Parathyroid adenoma (tissue), 2 donors: ENCODE measurements at regions not wholly inside any gene's neighbourhood (a gene's known extent, or its start where the extent isn't known, plus 50 kb on each side); places are given as distances from the start of the nearest gene placed in this dataset.

Experiments
- H2AFZ ChIP-seq: fragments of 300-600 bp; sonication (generic); one replicate; pipeline ENCODE4 v1.7.0; 2017; ENCODE audit warnings: antibody characterized with exemption, mild to moderate bottlenecking
- H3K27ac ChIP-seq: fragments of 300-600 bp; sonication (generic); one replicate; pipeline ENCODE4 v1.7.0; 2017
- H3K27me3 ChIP-seq: fragments of 300-600 bp; sonication (generic); one replicate; pipeline ENCODE4 v1.7.0; 2017; ENCODE audit warnings: low read length; ENCODE audit not compliant: control insufficient read depth, insufficient read depth
- H3K36me3 ChIP-seq: fragments of 300-600 bp; sonication (generic); one replicate; pipeline ENCODE4 v1.7.0; 2017; ENCODE audit warnings: low read length; ENCODE audit not compliant: control insufficient read depth, insufficient read depth
- H3K4me1 ChIP-seq: fragments of 300-600 bp; sonication (generic); one replicate; pipeline ENCODE4 v1.7.0; 2017; ENCODE audit warnings: control low read depth
- H3K4me2 ChIP-seq: fragments of 300-600 bp; sonication (generic); one replicate; pipeline ENCODE4 v1.7.0; 2017; ENCODE audit warnings: low read length
- H3K4me3 ChIP-seq: fragments of 300-600 bp; sonication (generic); one replicate; pipeline ENCODE4 v1.7.0; 2017; ENCODE audit warnings: low read depth, low read length
- H3K79me2 ChIP-seq: fragments of 300-600 bp; sonication (generic); one replicate; pipeline ENCODE4 v1.7.0; 2017; ENCODE audit warnings: control low read depth
- H3K9ac ChIP-seq: fragments of 300-600 bp; sonication (generic); one replicate; pipeline ENCODE4 v1.7.0; 2017; ENCODE audit warnings: mild to moderate bottlenecking
- H3K9me3 ChIP-seq: fragments of 300-600 bp; sonication (generic); one replicate; pipeline ENCODE4 v1.7.0; 2017; ENCODE audit warnings: low read length; ENCODE audit not compliant: control insufficient read depth
- TF ChIP-seq, protein P1 (sequence below): fragments of 300-600 bp; sonication (generic); IDR thresholded peaks from one replicate; pipeline ENCODE4 v1.7.0; 2017; ENCODE audit warnings: antibody characterized with exemption, mild to moderate bottlenecking
- donor health status: primary hyperparathyroidism.

- Histone ChIP-seq H3K4me2 (no peak overlapping the region), H3K9me3 (no peaks in the 10 kb centered on the region), H3K27ac (no peak overlapping the region), H3K9ac (no peak overlapping the region), H2AFZ (no peak overlapping the region), H3K4me1 (no peaks in the 10 kb centered on the region), H3K79me2 (no peaks in the 10 kb centered on the region), H3K4me3 (no peak overlapping the region), H3K27me3 (no peaks in the 10 kb centered on the region), H3K36me3 (no peaks in the 10 kb centered on the region)
- TF ChIP-seq, protein P1, sequence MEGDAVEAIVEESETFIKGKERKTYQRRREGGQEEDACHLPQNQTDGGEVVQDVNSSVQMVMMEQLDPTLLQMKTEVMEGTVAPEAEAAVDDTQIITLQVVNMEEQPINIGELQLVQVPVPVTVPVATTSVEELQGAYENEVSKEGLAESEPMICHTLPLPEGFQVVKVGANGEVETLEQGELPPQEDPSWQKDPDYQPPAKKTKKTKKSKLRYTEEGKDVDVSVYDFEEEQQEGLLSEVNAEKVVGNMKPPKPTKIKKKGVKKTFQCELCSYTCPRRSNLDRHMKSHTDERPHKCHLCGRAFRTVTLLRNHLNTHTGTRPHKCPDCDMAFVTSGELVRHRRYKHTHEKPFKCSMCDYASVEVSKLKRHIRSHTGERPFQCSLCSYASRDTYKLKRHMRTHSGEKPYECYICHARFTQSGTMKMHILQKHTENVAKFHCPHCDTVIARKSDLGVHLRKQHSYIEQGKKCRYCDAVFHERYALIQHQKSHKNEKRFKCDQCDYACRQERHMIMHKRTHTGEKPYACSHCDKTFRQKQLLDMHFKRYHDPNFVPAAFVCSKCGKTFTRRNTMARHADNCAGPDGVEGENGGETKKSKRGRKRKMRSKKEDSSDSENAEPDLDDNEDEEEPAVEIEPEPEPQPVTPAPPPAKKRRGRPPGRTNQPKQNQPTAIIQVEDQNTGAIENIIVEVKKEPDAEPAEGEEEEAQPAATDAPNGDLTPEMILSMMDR: no peak
Observed at GRCh38 chr13:109577191-109577700, 209.1 kb downstream of the IRS2 start.

DNA sequence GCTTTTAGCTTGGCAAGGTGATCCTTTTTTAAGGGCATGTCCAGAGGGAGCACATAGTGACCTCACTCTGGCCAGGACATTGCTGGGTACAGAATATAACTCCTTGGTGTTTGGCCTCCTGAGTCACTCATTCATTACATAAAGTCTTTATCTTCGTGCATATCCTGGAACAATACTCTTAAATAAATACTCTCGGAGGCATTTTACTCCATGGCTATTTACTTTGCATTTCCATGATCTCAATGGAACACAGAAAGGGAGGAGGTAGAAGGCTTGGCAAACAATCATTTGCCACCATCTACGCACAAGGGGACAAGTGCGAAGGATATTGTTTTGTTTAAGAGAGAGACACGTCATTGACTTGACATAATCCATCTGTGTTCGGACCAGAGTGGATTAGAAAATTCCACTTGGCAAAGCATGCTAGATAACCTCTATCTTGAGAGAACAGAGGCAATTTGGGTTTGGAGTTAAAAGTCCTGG is 210.0 kb downstream of the IRS2 start:
- no peaks in the 10 kb centered on the region for H3K9me3 ChIP-seq
- no peak overlapping the region for H3K27ac ChIP-seq
- H3K79me2 ChIP-seq: no peaks in the 10 kb centered on the region
- no peak overlapping the region for H3K9ac ChIP-seq
- H3K27me3 ChIP-seq: no peaks in the 10 kb centered on the region
- no peak overlapping the region for H3K4me3 ChIP-seq
- no peak overlapping the region for H2AFZ ChIP-seq
- no peaks in the 10 kb centered on the region for H3K36me3 ChIP-seq
- no peaks in the 10 kb centered on the region for H3K4me1 ChIP-seq
- TF ChIP-seq, protein P1: no peak
- no peak overlapping the region for H3K4me2 ChIP-seq

DNA sequence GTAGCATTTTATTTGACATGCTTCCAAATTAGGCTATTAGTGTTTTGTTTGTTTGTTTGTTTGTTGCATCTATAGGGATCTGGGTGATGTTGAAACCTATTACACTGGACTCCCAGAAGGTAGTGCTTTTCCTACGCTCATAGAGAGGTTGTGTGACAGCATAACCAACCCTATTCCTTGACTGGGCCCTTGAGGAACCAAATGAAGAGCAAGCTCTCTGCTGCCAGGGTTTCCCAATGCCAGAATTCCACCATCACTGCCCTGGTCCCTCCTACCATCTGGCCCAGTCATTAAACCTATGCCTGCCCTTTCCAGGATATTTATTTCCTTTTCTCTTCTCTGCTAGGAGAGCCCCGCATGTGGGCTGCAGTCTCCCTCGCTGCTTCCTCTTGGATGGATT is 210.6 kb downstream of the IRS2 start:
- H3K4me1 ChIP-seq: no peaks in the 10 kb centered on the region
- no peak overlapping the region for H3K4me3 ChIP-seq

DNA sequence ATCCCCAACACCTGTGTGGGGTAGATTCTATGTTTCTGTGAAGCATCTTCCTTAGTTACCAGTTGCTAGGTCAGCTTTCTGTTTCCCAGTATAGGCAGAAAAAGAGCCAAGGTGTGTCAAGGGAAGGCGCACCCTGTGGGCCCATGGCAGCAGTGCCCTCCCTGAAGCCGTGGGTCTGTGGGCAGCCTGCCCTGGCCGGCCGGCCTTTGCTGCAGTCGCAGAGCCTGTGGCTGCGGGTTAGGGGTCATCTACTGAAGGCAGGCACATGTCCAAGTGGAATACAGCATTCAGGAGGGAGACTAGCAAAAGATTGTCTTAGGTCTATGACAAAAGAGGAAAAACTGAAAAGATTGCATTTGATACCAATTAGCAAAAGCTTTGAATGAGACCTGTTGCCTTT is 214.0 kb downstream of the IRS2 start:
- no peak overlapping the region for H2AFZ ChIP-seq
- H3K36me3 ChIP-seq: no peaks in the 10 kb centered on the region
- no peaks in the 10 kb centered on the region for H3K79me2 ChIP-seq
- H3K4me3 ChIP-seq: no peak overlapping the region
- H3K27me3 ChIP-seq: no peaks in the 10 kb centered on the region
- H3K4me2 ChIP-seq: no peak overlapping the region
- no peaks in the 10 kb centered on the region for H3K4me1 ChIP-seq
- TF ChIP-seq, protein P1: no peak
- no peak overlapping the region for H3K9ac ChIP-seq
- no peaks in the 10 kb centered on the region for H3K9me3 ChIP-seq
- H3K27ac ChIP-seq: no peak overlapping the region

More for the DNA sequence above, 210.6 kb downstream of the IRS2 start:
- TF ChIP-seq, protein P1: no peak
- no peak overlapping the region for H3K9ac ChIP-seq
- H3K36me3 ChIP-seq: no peaks in the 10 kb centered on the region
- no peaks in the 10 kb centered on the region for H3K9me3 ChIP-seq
- no peak overlapping the region for H2AFZ ChIP-seq
- no peak overlapping the region for H3K4me2 ChIP-seq
- no peaks in the 10 kb centered on the region for H3K27me3 ChIP-seq
- H3K27ac ChIP-seq: no peak overlapping the region
- H3K79me2 ChIP-seq: no peaks in the 10 kb centered on the region
